HepG2 (cell line): ENCODE measurements at regions not wholly inside any gene's neighbourhood (a gene's known extent, or its start where the extent isn't known, plus 50 kb on each side); places are given as distances from the start of the nearest gene placed in this dataset.

Experiments
- CTCF ChIP-seq: sonication (generic); formaldehyde crosslinking; IDR thresholded peaks from 2 replicates; pipeline ENCODE4 v1.5.0; 2020; ENCODE audit warnings: mild to moderate bottlenecking, missing genetic modification reagents, moderate library complexity
- FIP1L1 ChIP-seq: fragments of 200-400 bp; formaldehyde crosslinking; IDR thresholded peaks from 2 replicates; pipeline ENCODE4 v1.6.1; 2018; ENCODE audit warnings: low read depth, mild to moderate bottlenecking, low read length, moderate library complexity, borderline replicate concordance; ENCODE audit not compliant: insufficient read depth
- GLI4 ChIP-seq: sonication (generic); formaldehyde crosslinking; IDR thresholded peaks from 2 replicates; pipeline ENCODE4 v1.5.1; 2020; ENCODE audit warnings: missing genetic modification reagents, mild to moderate bottlenecking, moderate library complexity, borderline replicate concordance
- HNRNPH1 ChIP-seq: fragments of 200-400 bp; formaldehyde crosslinking; optimal IDR thresholded peaks from 2 replicates; pipeline ENCODE3; 2017; ENCODE audit warnings: mild to moderate bottlenecking, low read depth, low read length
- NCOA2 ChIP-seq: sonication (generic); formaldehyde crosslinking; IDR thresholded peaks from 2 replicates; pipeline ENCODE4 v1.8.0; 2022; ENCODE audit warnings: inconsistent platforms
- POLR2A ChIP-seq, 2 experiments: IDR thresholded peaks; 2 replicates each; pipeline ENCODE4 v1.6.1; 2011; ENCODE audit warnings: low read depth in 2 of 2, low read length in 2 of 2, mild to moderate bottlenecking in 1 of 2, moderate library complexity in 1 of 2; ENCODE audit not compliant: insufficient read depth in 1 of 2
- POLR2AphosphoS5 ChIP-seq: IDR thresholded peaks from 2 replicates; pipeline ENCODE4 v1.6.1; 2012; ENCODE audit warnings: low read depth, low read length
- RBM39 ChIP-seq: fragments of 200-400 bp; formaldehyde crosslinking; IDR thresholded peaks from one replicate; pipeline ENCODE4 v1.6.1; 2018; ENCODE audit warnings: antibody characterized with exemption, mild to moderate bottlenecking, low read depth, low read length; ENCODE audit not compliant: poor library complexity, severe bottlenecking
- SALL2 ChIP-seq: sonication (generic); formaldehyde crosslinking; IDR thresholded peaks from 2 replicates; pipeline ENCODE4 v1.8.1; 2023; ENCODE audit warnings: mild to moderate bottlenecking, missing genetic modification reagents, inconsistent platforms
- SIN3A ChIP-seq: IDR thresholded peaks from 2 replicates; pipeline ENCODE4 v1.6.1; 2011; ENCODE audit warnings: low read depth, mild to moderate bottlenecking, control low read depth, low read length, borderline replicate concordance
- ZBTB7A ChIP-seq: sonication (generic); formaldehyde crosslinking; IDR thresholded peaks from 2 replicates; pipeline ENCODE4 v1.8.0; 2022; ENCODE audit warnings: mild to moderate bottlenecking, missing genetic modification reagents
- ZNF572 ChIP-seq: sonication (generic); formaldehyde crosslinking; IDR thresholded peaks from 2 replicates; pipeline ENCODE4 v1.5.1; 2020; ENCODE audit warnings: mild to moderate bottlenecking, missing genetic modification reagents
- ZNF839 ChIP-seq: sonication (generic); formaldehyde crosslinking; IDR thresholded peaks from 2 replicates; pipeline ENCODE4 v1.4.0; 2020; ENCODE audit warnings: missing genetic modification reagents, mild to moderate bottlenecking, borderline replicate concordance
- ZNF850 ChIP-seq: sonication (generic); formaldehyde crosslinking; conservative IDR thresholded peaks from 2 replicates; pipeline ENCODE4 v1.9.0; 2021; ENCODE audit warnings: mild to moderate bottlenecking, missing genetic modification reagents

GRCh38 chr16:87216841-87217275 is 100.3 kb downstream of the C16orf95 start:
- TF ChIP-seq ZNF850 (CRISPR knock-in tag): no peak
- no peak for TF ChIP-seq ZNF572 (CRISPR knock-in tag)
- TF ChIP-seq ZBTB7A: no peak
- no peak for TF ChIP-seq SIN3A
- TF ChIP-seq HNRNPH1: no peak
- TF ChIP-seq POLR2AphosphoS5: no peak
- no peak for TF ChIP-seq RBM39
- no peak for TF ChIP-seq FIP1L1
- TF ChIP-seq CTCF (CRISPR knock-in tag): no peak
- no peak for TF ChIP-seq ZNF839 (CRISPR knock-in tag)
- no peak for TF ChIP-seq POLR2A (IDR thresholded peaks at IDR 0.05; ENCODE audit: insufficient read depth in 1 of 2, low read depth in 2 of 2, low read length in 2 of 2)
- TF ChIP-seq SALL2: no peak
- no peak for TF ChIP-seq GLI4 (CRISPR knock-in tag)
- TF ChIP-seq NCOA2 (CRISPR knock-in tag): no peak
